Endothelial cell (in vitro differentiated cells): ENCODE measurements at regions not wholly inside any gene's neighbourhood (a gene's known extent, or its start where the extent isn't known, plus 50 kb on each side); places are given as distances from the start of the nearest gene placed in this dataset.

Source experiments
- DNase-seq: peaks from one replicate; pipeline ENCODE4 v3.0.0; 2021; ENCODE audit warnings: low spot score
- H3K27ac Mint-ChIP-seq: one replicate; pipeline ENCODE4 v1.8.0; 2021; ENCODE audit warnings: mixed read lengths, inconsistent platforms; ENCODE audit not compliant: unreplicated experiment
- H3K27me3 Mint-ChIP-seq: one replicate; pipeline ENCODE4 v1.8.0; 2021; ENCODE audit warnings: mild to moderate bottlenecking, moderate library complexity, mixed read lengths, inconsistent platforms; ENCODE audit not compliant: unreplicated experiment
- H3K36me3 Mint-ChIP-seq: one replicate; pipeline ENCODE4 v1.8.0; 2021; ENCODE audit warnings: mild to moderate bottlenecking, low read depth, mixed read lengths, inconsistent platforms; ENCODE audit not compliant: unreplicated experiment
- H3K4me1 Mint-ChIP-seq: one replicate; pipeline ENCODE4 v1.8.0; 2021; ENCODE audit warnings: mild to moderate bottlenecking, mixed read lengths, inconsistent platforms; ENCODE audit not compliant: unreplicated experiment
- H3K4me3 Mint-ChIP-seq: one replicate; pipeline ENCODE4 v1.8.0; 2021; ENCODE audit warnings: mild to moderate bottlenecking, mixed read lengths, inconsistent platforms; ENCODE audit not compliant: unreplicated experiment
- H3K9me3 Mint-ChIP-seq: one replicate; pipeline ENCODE4 v1.8.0; 2021; ENCODE audit warnings: mixed read lengths, inconsistent platforms; ENCODE audit not compliant: unreplicated experiment
- TF ChIP-seq, protein P1 (sequence below): fragments of 200-600 bp; sonication (generic); IDR thresholded peaks from one replicate; pipeline ENCODE4 v1.5.0; 2021; ENCODE audit warnings: antibody characterized with exemption; ENCODE audit not compliant: unreplicated experiment

DNA sequence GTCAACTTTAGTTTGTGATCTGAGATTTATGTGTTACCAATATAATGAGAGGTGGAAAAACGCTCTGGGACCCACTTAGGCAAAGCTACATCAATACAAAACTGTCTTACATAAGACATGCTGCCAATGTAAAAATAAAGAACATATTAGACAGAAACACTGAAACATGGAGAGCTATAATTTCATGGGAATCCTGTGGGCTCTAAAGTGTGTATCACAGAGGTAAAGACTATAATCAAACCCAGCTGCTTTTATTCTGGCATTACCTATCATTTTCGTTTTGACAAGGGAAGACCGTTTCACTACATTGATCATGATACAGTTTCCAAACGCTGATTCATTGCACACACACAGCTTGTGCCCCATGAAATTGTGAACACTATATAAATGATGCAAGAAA lies 400.5 kb upstream of the TUSC1 start:
- no peak for DNase-seq
- Mint-ChIP-seq H3K4me1 (no peaks in the 10 kb centered on the region), H3K36me3 (no peaks in the 10 kb centered on the region), H3K27ac (no peak overlapping the region), H3K27me3 (peaks cover 2% of the 10 kb centered on the region), H3K4me3 (no peak overlapping the region), H3K9me3 (no peaks in the 10 kb centered on the region)
- TF ChIP-seq, protein P1, sequence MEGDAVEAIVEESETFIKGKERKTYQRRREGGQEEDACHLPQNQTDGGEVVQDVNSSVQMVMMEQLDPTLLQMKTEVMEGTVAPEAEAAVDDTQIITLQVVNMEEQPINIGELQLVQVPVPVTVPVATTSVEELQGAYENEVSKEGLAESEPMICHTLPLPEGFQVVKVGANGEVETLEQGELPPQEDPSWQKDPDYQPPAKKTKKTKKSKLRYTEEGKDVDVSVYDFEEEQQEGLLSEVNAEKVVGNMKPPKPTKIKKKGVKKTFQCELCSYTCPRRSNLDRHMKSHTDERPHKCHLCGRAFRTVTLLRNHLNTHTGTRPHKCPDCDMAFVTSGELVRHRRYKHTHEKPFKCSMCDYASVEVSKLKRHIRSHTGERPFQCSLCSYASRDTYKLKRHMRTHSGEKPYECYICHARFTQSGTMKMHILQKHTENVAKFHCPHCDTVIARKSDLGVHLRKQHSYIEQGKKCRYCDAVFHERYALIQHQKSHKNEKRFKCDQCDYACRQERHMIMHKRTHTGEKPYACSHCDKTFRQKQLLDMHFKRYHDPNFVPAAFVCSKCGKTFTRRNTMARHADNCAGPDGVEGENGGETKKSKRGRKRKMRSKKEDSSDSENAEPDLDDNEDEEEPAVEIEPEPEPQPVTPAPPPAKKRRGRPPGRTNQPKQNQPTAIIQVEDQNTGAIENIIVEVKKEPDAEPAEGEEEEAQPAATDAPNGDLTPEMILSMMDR, result no peak

DNA sequence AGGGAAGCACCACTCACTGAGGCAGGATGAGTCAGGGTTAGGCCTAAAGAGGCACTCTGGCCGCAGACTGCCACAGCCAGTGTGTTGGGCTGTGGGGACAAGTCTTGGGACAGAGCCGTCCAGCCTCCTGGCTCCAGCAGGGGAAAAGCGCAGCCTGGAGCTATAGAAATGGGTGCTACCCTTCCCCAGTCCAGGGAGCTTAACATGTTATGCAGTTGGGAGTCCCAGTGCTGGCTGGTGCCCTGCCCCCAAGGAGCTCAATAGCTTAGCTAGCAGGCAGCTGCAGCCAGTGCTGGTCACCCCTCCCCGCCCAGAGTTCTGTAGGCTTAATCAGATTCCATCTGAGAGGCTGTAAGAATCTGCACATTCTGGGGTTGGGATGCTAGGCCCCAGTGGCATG lies 399.6 kb upstream of the TUSC1 start:
- Mint-ChIP-seq H3K36me3 (no peaks in the 10 kb centered on the region), H3K27me3 (peaks cover 2% of the 10 kb centered on the region)

DNA sequence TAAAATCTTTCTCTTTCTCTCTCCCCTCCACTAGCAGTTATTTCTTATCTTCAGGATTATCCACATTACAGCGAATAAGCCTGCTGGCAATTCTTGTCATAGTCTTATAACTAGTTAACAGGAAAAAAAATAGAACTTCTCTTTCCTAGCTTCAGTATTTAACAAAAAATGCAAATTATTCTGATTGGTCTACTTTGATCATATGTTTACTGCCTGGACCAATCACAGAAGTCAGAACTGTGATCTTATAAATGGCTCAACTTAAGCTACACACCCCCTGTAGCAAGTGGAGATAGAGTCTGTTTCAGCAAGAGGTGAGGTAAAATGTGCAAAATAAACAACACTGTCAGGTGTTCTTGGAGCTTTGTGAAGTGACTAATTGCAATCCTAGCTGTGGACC lies 389.4 kb upstream of the TUSC1 start:
- no peaks in the 10 kb centered on the region for H3K4me1 Mint-ChIP-seq
- H3K9me3 Mint-ChIP-seq, result no peaks in the 10 kb centered on the region
- H3K36me3 Mint-ChIP-seq, result no peaks in the 10 kb centered on the region

More for the DNA sequence above, 399.6 kb upstream of the TUSC1 start:
- H3K27ac Mint-ChIP-seq, result no peak overlapping the region
- TF ChIP-seq, protein P1, result no peak
- no peaks in the 10 kb centered on the region for H3K9me3 Mint-ChIP-seq
- H3K4me3 Mint-ChIP-seq, result no peak overlapping the region
- DNase-seq, result no peak
- no peaks in the 10 kb centered on the region for H3K4me1 Mint-ChIP-seq

DNA sequence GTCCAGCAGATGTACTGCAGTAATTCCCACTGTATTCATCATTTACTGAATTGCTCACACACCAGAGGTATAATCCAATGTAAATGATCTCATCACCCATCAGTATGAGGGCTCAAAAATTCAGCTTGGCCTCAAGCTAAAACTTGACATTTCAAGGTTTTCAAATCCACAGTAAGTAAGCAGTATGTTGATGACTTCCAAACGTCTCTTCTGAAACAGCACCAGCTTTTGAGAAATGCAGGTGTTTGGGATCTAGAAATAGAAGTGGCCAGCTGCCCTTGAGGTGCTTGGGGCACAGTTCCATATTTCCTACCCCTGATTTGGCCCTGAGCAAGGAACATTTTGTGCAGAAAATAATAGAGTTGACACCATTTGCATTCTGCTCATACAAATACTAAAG lies 388.0 kb upstream of the TUSC1 start:
- no peaks in the 10 kb centered on the region for H3K36me3 Mint-ChIP-seq
- H3K4me1 Mint-ChIP-seq, result no peaks in the 10 kb centered on the region
- H3K4me3 Mint-ChIP-seq, result no peak overlapping the region
- H3K27me3 Mint-ChIP-seq, result no peaks in the 10 kb centered on the region
- H3K9me3 Mint-ChIP-seq, result no peaks in the 10 kb centered on the region
- TF ChIP-seq, protein P1, result no peak
- H3K27ac Mint-ChIP-seq, result no peak overlapping the region
- DNase-seq, result no peak

More for the DNA sequence above, 389.4 kb upstream of the TUSC1 start:
- Mint-ChIP-seq H3K4me3 (no peak overlapping the region), H3K27me3 (no peaks in the 10 kb centered on the region), H3K27ac (no peak overlapping the region)
- TF ChIP-seq, protein P1, result no peak
- DNase-seq, result no peak

DNA sequence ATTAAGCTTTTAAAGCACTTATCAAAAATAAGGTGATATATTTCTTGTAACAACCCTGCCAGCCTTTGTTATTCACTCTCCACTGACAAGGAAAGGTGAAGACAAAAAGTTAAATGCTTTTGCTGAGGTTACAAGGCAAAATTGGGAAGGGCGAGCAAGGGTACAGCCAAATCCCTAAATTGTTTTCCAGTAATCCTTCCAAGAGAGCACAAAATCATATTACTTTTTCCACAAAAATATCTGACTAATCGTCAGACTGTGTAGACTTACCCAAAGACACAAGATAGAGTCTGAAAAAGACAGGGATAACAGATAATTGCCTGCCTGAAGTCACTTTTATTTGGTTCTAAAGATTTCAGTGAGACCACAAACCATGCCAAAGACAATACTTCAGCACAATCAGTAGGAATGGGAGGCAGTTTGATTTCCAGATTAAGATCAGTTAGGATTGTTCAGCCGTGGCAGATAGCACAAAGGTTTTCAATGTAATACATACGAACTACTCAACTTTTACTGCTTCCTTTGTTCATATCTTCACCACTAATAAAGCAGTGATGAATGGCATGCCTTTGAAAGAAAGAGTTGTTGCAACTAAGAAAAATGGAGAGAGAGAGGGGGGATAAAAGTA lies 383.8 kb upstream of the TUSC1 start:
- H3K4me3 Mint-ChIP-seq, result no peak overlapping the region
- DNase-seq, result no peak

More for the DNA sequence above, 383.8 kb upstream of the TUSC1 start:
- Mint-ChIP-seq H3K27ac (no peak overlapping the region), H3K27me3 (no peaks in the 10 kb centered on the region), H3K36me3 (no peaks in the 10 kb centered on the region), H3K9me3 (no peaks in the 10 kb centered on the region), H3K4me1 (no peaks in the 10 kb centered on the region)
- TF ChIP-seq, protein P1, result no peak
